GM20000 (cell line): ENCODE measurements at regions not wholly inside any gene's neighbourhood (a gene's known extent, or its start where the extent isn't known, plus 50 kb on each side); places are given as distances from the start of the nearest gene placed in this dataset.

ENCODE experiments used
- DNase-seq: peaks from one replicate; pipeline ENCODE4 v3.0.0; 2012; ENCODE audit warnings: low spot score
- CTCF ChIP-seq: IDR thresholded peaks from 2 replicates; pipeline ENCODE4 v1.5.1; 2012; ENCODE audit warnings: mild to moderate bottlenecking, control low read depth; ENCODE audit errors: extremely low read depth, missing control alignments

GRCh38 chr2:74746480-74746879, 87.4 kb upstream of the HK2 start:
- TF ChIP-seq CTCF = no peak
- no peak for DNase-seq

GRCh38 chr2:74747411-74748080, 86.4 kb upstream of the HK2 start:
- DNase-seq = no peak
- no peak for TF ChIP-seq CTCF

- no peak for TF ChIP-seq CTCF
Observed at GRCh38 chr2:74748665-74749064, 85.3 kb upstream of the HK2 start.

GRCh38 chr2:74749432-74749831, 84.5 kb upstream of the HK2 start:
- no peak for DNase-seq
- TF ChIP-seq CTCF = no peak

More at GRCh38 chr2:74748665-74749064, 85.3 kb upstream of the HK2 start:
- DNase-seq = no peak

GRCh38 chr2:74751981-74752851, 81.7 kb upstream of the HK2 start:
- TF ChIP-seq CTCF = no peak
- no peak for DNase-seq

- TF ChIP-seq CTCF = no peak
- no peak for DNase-seq
Observed at GRCh38 chr2:74755386-74755785, 78.5 kb upstream of the HK2 start.

- no peak for TF ChIP-seq CTCF
- no peak for DNase-seq
Observed at GRCh38 chr2:74756356-74756890, 77.5 kb upstream of the HK2 start.
